Sigmoid colon (tissue), 3 donors: ENCODE measurements at regions not wholly inside any gene's neighbourhood (a gene's known extent, or its start where the extent isn't known, plus 50 kb on each side); places are given as distances from the start of the nearest gene placed in this dataset.

Source experiments
- CTCF ChIP-seq, 4 experiments: fragments of 450-650 bp in 3 of 4; fragments of 200-600 bp in 1 of 4; IDR thresholded peaks; one replicate each; pipeline ENCODE4 v1.5.1; 2016 to 2019; ENCODE audit warnings: antibody characterized with exemption in 4 of 4, mild to moderate bottlenecking in 3 of 4, moderate library complexity in 2 of 4
- POLR2A ChIP-seq, 2 donors: fragments of 450-650 bp; IDR thresholded peaks; one replicate each; pipeline ENCODE4 v1.6.1; 2016; ENCODE audit warnings: antibody characterized with exemption in 2 of 2, mild to moderate bottlenecking in 2 of 2, moderate library complexity in 2 of 2

- TF ChIP-seq CTCF (IDR thresholded peaks at IDR 0.05) (no peak), POLR2A (IDR thresholded peaks at IDR 0.05) (no peak)
Measured at GRCh38 chr9:25936031-25936430, 257.8 kb upstream of the TUSC1 start.
